GM23338 (cell line): ENCODE measurements at regions not wholly inside any gene's neighbourhood (a gene's known extent, or its start where the extent isn't known, plus 50 kb on each side); places are given as distances from the start of the nearest gene placed in this dataset.

Experiments used
- ATAC-seq: fragments of 200-7000 bp; cut with Tn5 transposase; 3 replicates; pipeline ENCODE4 v1.9.1; 2020
- DNase-seq: peaks from one replicate; pipeline ENCODE4 v3.0.0-alpha.2; 2015; ENCODE audit warnings: low spot score
- H2AFZ ChIP-seq: fragments of 200-600 bp; sonication (generic); 2 replicates; pipeline ENCODE4 v1.8.0; 2016; ENCODE audit warnings: antibody characterized with exemption, mild to moderate bottlenecking, moderate library complexity
- H3F3A ChIP-seq: fragments of 200-600 bp; sonication (generic); replicated peaks from 2 replicates; pipeline ENCODE4 v1.8.0; 2017; ENCODE audit warnings: antibody characterized with exemption, mixed run types, low read depth
- H3K27ac ChIP-seq: fragments of 200-600 bp; sonication (generic); 2 replicates; pipeline ENCODE4 v1.6.1; 2016; ENCODE audit warnings: low read depth
- H3K27me3 ChIP-seq: fragments of 200-600 bp; sonication (generic); 2 replicates; pipeline ENCODE4 v1.8.0; 2016; ENCODE audit warnings: mild to moderate bottlenecking, mixed run types, moderate library complexity; ENCODE audit not compliant: insufficient read depth
- H3K36me3 ChIP-seq: fragments of 200-600 bp; sonication (generic); 2 replicates; pipeline ENCODE4 v1.8.0; 2016; ENCODE audit warnings: mild to moderate bottlenecking; ENCODE audit not compliant: insufficient read depth
- H3K4me1 ChIP-seq: fragments of 200-600 bp; sonication (generic); 2 replicates; pipeline ENCODE4 v1.8.0; 2016; ENCODE audit warnings: mild to moderate bottlenecking, moderate library complexity; ENCODE audit not compliant: insufficient read depth
- H3K4me2 ChIP-seq: fragments of 200-600 bp; sonication (generic); 2 replicates; pipeline ENCODE4 v1.7.1; 2017; ENCODE audit warnings: mixed run types
- H3K4me3 ChIP-seq: fragments of 200-600 bp; sonication (generic); 2 replicates; pipeline ENCODE4 v1.6.1; 2016; ENCODE audit warnings: mixed run types
- H3K79me2 ChIP-seq: fragments of 200-600 bp; sonication (generic); replicated peaks from 2 replicates; pipeline ENCODE4 v1.8.0; 2017; ENCODE audit warnings: mild to moderate bottlenecking; ENCODE audit not compliant: insufficient read depth
- H3K9me2 ChIP-seq: fragments of 200-600 bp; sonication (generic); 2 replicates; pipeline ENCODE4 v1.8.0; 2017; ENCODE audit not compliant: insufficient read depth
- H4K20me1 ChIP-seq: fragments of 200-600 bp; sonication (generic); replicated peaks from 2 replicates; pipeline ENCODE4 v1.8.0; 2017; ENCODE audit warnings: mild to moderate bottlenecking; ENCODE audit not compliant: insufficient read depth
- H3K27ac Mint-ChIP-seq: 2 replicates; pipeline ENCODE4 v1.8.0; 2020; ENCODE audit warnings: inconsistent platforms, mild to moderate bottlenecking, moderate library complexity, mixed read lengths
- H3K27me3 Mint-ChIP-seq: 3 replicates; pipeline ENCODE4 v1.8.0; 2022; ENCODE audit warnings: low read depth, mild to moderate bottlenecking, moderate library complexity, mixed read lengths, inconsistent platforms; ENCODE audit not compliant: insufficient read depth, poor library complexity
- H3K36me3 Mint-ChIP-seq: 3 replicates; pipeline ENCODE4 v1.8.0; 2021; ENCODE audit warnings: low read depth, mild to moderate bottlenecking, inconsistent platforms, moderate library complexity, mixed read lengths
- H3K4me1 Mint-ChIP-seq: 3 replicates; pipeline ENCODE4 v1.8.0; 2020; ENCODE audit warnings: mild to moderate bottlenecking, inconsistent platforms, mixed read lengths
- H3K4me3 Mint-ChIP-seq: 3 replicates; pipeline ENCODE4 v1.8.0; 2021; ENCODE audit warnings: moderate library complexity, mild to moderate bottlenecking, inconsistent platforms, mixed read lengths
- H3K9me3 Mint-ChIP-seq: 3 replicates; pipeline ENCODE4 v1.8.0; 2020; ENCODE audit warnings: moderate library complexity, mild to moderate bottlenecking, inconsistent platforms, mixed read lengths
- CREB1 ChIP-seq: fragments of 250-450 bp; sonication (Bioruptor Pico); IDR thresholded peaks from 2 replicates; pipeline ENCODE4 v1.5.0; 2020; ENCODE audit warnings: low read depth, mild to moderate bottlenecking, moderate library complexity
- CTCF ChIP-seq, 2 experiments: fragments of 200-600 bp in 1 of 2; sonication (generic) in 1 of 2; conservative IDR thresholded peaks; 2 replicates each; pipeline versions ENCODE4 v1.5.1 to v1.6.1; 2016 to 2017; ENCODE audit warnings: antibody characterized with exemption in 2 of 2, low read depth in 2 of 2, mild to moderate bottlenecking in 2 of 2, moderate library complexity in 1 of 2
- NANOG ChIP-seq: IDR thresholded peaks from 2 replicates; pipeline ENCODE4 v1.6.1; 2016; ENCODE audit warnings: antibody characterized with exemption, borderline replicate concordance
- POLR2AphosphoS5 ChIP-seq: IDR thresholded peaks from 2 replicates; pipeline ENCODE4 v1.6.1; 2016; ENCODE audit warnings: antibody characterized with exemption, low read depth
- STAT1 ChIP-seq: IDR thresholded peaks from one replicate; pipeline ENCODE4 v1.6.1; 2016; ENCODE audit warnings: antibody characterized with exemption; ENCODE audit not compliant: unreplicated experiment
- ZNF331 ChIP-seq: fragments of 250-450 bp; sonication (Bioruptor Pico); IDR thresholded peaks from 2 replicates; pipeline ENCODE4 v1.5.0; 2020; ENCODE audit warnings: low read depth, mild to moderate bottlenecking, moderate library complexity
- ZNF462 ChIP-seq: fragments of 250-450 bp; sonication (Bioruptor Pico); IDR thresholded peaks from 2 replicates; pipeline ENCODE4 v1.5.0; 2020; ENCODE audit warnings: mild to moderate bottlenecking, moderate library complexity
- TF ChIP-seq, protein P1 (sequence below): IDR thresholded peaks from one replicate; pipeline ENCODE4 v1.6.1; 2018; ENCODE audit warnings: antibody characterized with exemption; ENCODE audit not compliant: unreplicated experiment
- TF ChIP-seq, protein P2 (sequence below): IDR thresholded peaks from 2 replicates; pipeline ENCODE4 v1.6.1; 2016; ENCODE audit warnings: antibody characterized with exemption

GRCh38 chr5:82360022-82360421 lies 81.9 kb upstream of the RPS23 start:
- DNase-seq = no peak
- ATAC-seq = no peak
- no peaks in the 10 kb centered on the region for H3K27me3 ChIP-seq
- Mint-ChIP-seq H3K36me3 (no peaks in the 10 kb centered on the region), H3K9me3 (no peaks in the 10 kb centered on the region), H3K27me3 (no peaks in the 10 kb centered on the region), H3K27ac (no peak overlapping the region), H3K4me1 (peaks cover 8% of the 10 kb centered on the region; the same call in 1 of the 3 replicates), H3K4me3 (no peak overlapping the region)
- H3F3A ChIP-seq = no peaks in the 10 kb centered on the region
- no peaks in the 10 kb centered on the region for H3K36me3 ChIP-seq
- H2AFZ ChIP-seq = peak overlapping the region; percentile 72
- H3K79me2 ChIP-seq = no peaks in the 10 kb centered on the region
- no peaks in the 10 kb centered on the region for H3K4me1 ChIP-seq
- H3K27ac ChIP-seq = no peak overlapping the region
- H3K4me2 ChIP-seq = no peak overlapping the region
- no peak for TF ChIP-seq STAT1
- TF ChIP-seq, protein P1, sequence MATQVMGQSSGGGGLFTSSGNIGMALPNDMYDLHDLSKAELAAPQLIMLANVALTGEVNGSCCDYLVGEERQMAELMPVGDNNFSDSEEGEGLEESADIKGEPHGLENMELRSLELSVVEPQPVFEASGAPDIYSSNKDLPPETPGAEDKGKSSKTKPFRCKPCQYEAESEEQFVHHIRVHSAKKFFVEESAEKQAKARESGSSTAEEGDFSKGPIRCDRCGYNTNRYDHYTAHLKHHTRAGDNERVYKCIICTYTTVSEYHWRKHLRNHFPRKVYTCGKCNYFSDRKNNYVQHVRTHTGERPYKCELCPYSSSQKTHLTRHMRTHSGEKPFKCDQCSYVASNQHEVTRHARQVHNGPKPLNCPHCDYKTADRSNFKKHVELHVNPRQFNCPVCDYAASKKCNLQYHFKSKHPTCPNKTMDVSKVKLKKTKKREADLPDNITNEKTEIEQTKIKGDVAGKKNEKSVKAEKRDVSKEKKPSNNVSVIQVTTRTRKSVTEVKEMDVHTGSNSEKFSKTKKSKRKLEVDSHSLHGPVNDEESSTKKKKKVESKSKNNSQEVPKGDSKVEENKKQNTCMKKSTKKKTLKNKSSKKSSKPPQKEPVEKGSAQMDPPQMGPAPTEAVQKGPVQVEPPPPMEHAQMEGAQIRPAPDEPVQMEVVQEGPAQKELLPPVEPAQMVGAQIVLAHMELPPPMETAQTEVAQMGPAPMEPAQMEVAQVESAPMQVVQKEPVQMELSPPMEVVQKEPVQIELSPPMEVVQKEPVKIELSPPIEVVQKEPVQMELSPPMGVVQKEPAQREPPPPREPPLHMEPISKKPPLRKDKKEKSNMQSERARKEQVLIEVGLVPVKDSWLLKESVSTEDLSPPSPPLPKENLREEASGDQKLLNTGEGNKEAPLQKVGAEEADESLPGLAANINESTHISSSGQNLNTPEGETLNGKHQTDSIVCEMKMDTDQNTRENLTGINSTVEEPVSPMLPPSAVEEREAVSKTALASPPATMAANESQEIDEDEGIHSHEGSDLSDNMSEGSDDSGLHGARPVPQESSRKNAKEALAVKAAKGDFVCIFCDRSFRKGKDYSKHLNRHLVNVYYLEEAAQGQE = no peak
- TF ChIP-seq CTCF (conservative IDR thresholded peaks at IDR 0.05; ENCODE audit: low read depth in 2 of 2) = no peak
- no peak for TF ChIP-seq NANOG
- TF ChIP-seq POLR2AphosphoS5 = no peak
- TF ChIP-seq ZNF331 (CRISPR knock-in tag) = no peak
- no peak for TF ChIP-seq CREB1 (CRISPR knock-in tag)
- no peaks in the 10 kb centered on the region; the same call in none of the 2 replicates for H3K9me2 ChIP-seq
- no peak overlapping the region for H3K4me3 ChIP-seq
- H4K20me1 ChIP-seq = no peaks in the 10 kb centered on the region

- no peaks in the 10 kb centered on the region for H3K36me3 Mint-ChIP-seq
- Histone ChIP-seq H3K4me2 (no peak overlapping the region), H3K27me3 (no peaks in the 10 kb centered on the region), H3K9me2 (no peaks in the 10 kb centered on the region; the same call in none of the 2 replicates), H3K27ac (no peak overlapping the region), H3K4me1 (no peaks in the 10 kb centered on the region), H2AFZ (peak overlapping the region; percentile 64; the same call in 1 of the 2 replicates), H4K20me1 (no peaks in the 10 kb centered on the region), H3K79me2 (no peaks in the 10 kb centered on the region), H3K4me3 (no peak overlapping the region), H3K36me3 (no peaks in the 10 kb centered on the region), H3F3A (no peaks in the 10 kb centered on the region)
- no peak for TF ChIP-seq ZNF462 (CRISPR knock-in tag)
- TF ChIP-seq STAT1 = no peak
- TF ChIP-seq, protein P2, sequence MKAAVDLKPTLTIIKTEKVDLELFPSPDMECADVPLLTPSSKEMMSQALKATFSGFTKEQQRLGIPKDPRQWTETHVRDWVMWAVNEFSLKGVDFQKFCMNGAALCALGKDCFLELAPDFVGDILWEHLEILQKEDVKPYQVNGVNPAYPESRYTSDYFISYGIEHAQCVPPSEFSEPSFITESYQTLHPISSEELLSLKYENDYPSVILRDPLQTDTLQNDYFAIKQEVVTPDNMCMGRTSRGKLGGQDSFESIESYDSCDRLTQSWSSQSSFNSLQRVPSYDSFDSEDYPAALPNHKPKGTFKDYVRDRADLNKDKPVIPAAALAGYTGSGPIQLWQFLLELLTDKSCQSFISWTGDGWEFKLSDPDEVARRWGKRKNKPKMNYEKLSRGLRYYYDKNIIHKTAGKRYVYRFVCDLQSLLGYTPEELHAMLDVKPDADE = no peak
- no peaks in the 10 kb centered on the region for H3K9me3 Mint-ChIP-seq
- H3K4me1 Mint-ChIP-seq = peaks cover 8% of the 10 kb centered on the region; the same call in 1 of the 3 replicates
- DNase-seq (no peak), ATAC-seq (no peak)
- no peak overlapping the region for H3K27ac Mint-ChIP-seq
- no peaks in the 10 kb centered on the region for H3K27me3 Mint-ChIP-seq
- no peak overlapping the region for H3K4me3 Mint-ChIP-seq
Measured at GRCh38 chr5:82359272-82359671, 81.1 kb upstream of the RPS23 start.
